ENCODE measurements at regions not wholly inside any gene's neighbourhood (a gene's known extent, or its start where the extent isn't known, plus 50 kb on each side); places are given as distances from the start of the nearest gene placed in this dataset.

GRCh38 chr1:110768605-110769004 is 93.9 kb upstream of the KCNA3 start:
- Histone ChIP-seq H3K9me2 (ENCODE audit: insufficient read depth, low read length) (no peaks in the 10 kb centered on the region), H3K4me3 (ENCODE audit: low read length) (no peak overlapping the region), H3K27me3 (ENCODE audit: insufficient read depth, low read depth, low read length) (peaks cover 12% of the 10 kb centered on the region), H4K20me1 (ENCODE audit: insufficient read depth) (no peaks in the 10 kb centered on the region), H2AFZ (ENCODE audit: low read depth, low read length) (no peak overlapping the region), H3K4me2 (ENCODE audit: low read length) (no peak overlapping the region), H3K36me3 (ENCODE audit: insufficient read depth, low read length) (no peaks in the 10 kb centered on the region), H3K9ac (ENCODE audit: low read length) (no peak overlapping the region), H3K27ac (ENCODE audit: low read length) (no peak overlapping the region), H3K79me2 (replicated peaks; ENCODE audit: insufficient read depth, low read length) (no peaks in the 10 kb centered on the region), H3F3A (ENCODE audit: insufficient read depth, low read length, poor library complexity, severe bottlenecking) (no peaks in the 10 kb centered on the region), H3K9me3 (ENCODE audit: low read length) (no peaks in the 10 kb centered on the region)
- TF ChIP-seq TAF1 (IDR thresholded peaks at IDR 0.05; ENCODE audit: low read depth) (no peak), MXI1 (conservative IDR thresholded peaks at IDR 0.05; ENCODE audit: poor library complexity, severe bottlenecking) (no peak), EP300 (conservative IDR thresholded peaks at IDR 0.05; ENCODE audit: poor library complexity, severe bottlenecking) (no peak), POLR2AphosphoS5 (IDR thresholded peaks at IDR 0.05) (no peak), EZH2 (IDR thresholded peaks at IDR 0.05; ENCODE audit: borderline replicate concordance, insufficient read depth, low read length, poor library complexity, severe bottlenecking) (no peak), SMC3 (conservative IDR thresholded peaks at IDR 0.05; ENCODE audit: poor library complexity) (no peak), RAD21 (conservative IDR thresholded peaks at IDR 0.05) (no peak)
- TF ChIP-seq, protein P1, sequence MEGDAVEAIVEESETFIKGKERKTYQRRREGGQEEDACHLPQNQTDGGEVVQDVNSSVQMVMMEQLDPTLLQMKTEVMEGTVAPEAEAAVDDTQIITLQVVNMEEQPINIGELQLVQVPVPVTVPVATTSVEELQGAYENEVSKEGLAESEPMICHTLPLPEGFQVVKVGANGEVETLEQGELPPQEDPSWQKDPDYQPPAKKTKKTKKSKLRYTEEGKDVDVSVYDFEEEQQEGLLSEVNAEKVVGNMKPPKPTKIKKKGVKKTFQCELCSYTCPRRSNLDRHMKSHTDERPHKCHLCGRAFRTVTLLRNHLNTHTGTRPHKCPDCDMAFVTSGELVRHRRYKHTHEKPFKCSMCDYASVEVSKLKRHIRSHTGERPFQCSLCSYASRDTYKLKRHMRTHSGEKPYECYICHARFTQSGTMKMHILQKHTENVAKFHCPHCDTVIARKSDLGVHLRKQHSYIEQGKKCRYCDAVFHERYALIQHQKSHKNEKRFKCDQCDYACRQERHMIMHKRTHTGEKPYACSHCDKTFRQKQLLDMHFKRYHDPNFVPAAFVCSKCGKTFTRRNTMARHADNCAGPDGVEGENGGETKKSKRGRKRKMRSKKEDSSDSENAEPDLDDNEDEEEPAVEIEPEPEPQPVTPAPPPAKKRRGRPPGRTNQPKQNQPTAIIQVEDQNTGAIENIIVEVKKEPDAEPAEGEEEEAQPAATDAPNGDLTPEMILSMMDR (IDR thresholded peaks at IDR 0.05; ENCODE audit: poor library complexity, severe bottlenecking) = no peak
- TF ChIP-seq, protein P2, sequence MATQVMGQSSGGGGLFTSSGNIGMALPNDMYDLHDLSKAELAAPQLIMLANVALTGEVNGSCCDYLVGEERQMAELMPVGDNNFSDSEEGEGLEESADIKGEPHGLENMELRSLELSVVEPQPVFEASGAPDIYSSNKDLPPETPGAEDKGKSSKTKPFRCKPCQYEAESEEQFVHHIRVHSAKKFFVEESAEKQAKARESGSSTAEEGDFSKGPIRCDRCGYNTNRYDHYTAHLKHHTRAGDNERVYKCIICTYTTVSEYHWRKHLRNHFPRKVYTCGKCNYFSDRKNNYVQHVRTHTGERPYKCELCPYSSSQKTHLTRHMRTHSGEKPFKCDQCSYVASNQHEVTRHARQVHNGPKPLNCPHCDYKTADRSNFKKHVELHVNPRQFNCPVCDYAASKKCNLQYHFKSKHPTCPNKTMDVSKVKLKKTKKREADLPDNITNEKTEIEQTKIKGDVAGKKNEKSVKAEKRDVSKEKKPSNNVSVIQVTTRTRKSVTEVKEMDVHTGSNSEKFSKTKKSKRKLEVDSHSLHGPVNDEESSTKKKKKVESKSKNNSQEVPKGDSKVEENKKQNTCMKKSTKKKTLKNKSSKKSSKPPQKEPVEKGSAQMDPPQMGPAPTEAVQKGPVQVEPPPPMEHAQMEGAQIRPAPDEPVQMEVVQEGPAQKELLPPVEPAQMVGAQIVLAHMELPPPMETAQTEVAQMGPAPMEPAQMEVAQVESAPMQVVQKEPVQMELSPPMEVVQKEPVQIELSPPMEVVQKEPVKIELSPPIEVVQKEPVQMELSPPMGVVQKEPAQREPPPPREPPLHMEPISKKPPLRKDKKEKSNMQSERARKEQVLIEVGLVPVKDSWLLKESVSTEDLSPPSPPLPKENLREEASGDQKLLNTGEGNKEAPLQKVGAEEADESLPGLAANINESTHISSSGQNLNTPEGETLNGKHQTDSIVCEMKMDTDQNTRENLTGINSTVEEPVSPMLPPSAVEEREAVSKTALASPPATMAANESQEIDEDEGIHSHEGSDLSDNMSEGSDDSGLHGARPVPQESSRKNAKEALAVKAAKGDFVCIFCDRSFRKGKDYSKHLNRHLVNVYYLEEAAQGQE (IDR thresholded peaks at IDR 0.05; ENCODE audit: borderline replicate concordance) = no peak

DNA sequence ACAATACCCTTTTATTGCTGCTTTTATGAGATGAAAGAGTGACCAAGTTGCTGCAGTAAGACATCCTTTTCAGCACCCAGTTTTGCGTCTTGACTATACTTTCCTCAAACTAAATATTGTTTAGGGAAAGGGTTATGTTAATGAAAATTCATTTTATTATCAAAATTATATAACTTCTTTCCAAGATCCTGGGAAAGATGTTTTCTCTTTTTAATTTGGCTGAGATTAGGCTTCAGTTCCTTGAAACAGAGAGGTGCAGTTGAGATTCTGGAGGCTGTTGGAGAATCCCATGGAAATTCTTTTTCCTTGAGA is 91.6 kb upstream of the KCNA3 start:
- Histone ChIP-seq H3K4me2 (ENCODE audit: low read length) (no peak overlapping the region), H3K36me3 (ENCODE audit: insufficient read depth, low read length) (no peaks in the 10 kb centered on the region), H3K27me3 (ENCODE audit: insufficient read depth, low read depth, low read length) (peaks cover 12% of the 10 kb centered on the region), H3K4me3 (ENCODE audit: low read length) (no peak overlapping the region), H3K9ac (ENCODE audit: low read length) (no peak overlapping the region), H3K9me3 (ENCODE audit: low read length) (no peaks in the 10 kb centered on the region), H3K27ac (ENCODE audit: low read length) (no peak overlapping the region), H3K79me2 (replicated peaks; ENCODE audit: insufficient read depth, low read length) (no peaks in the 10 kb centered on the region), H3K9me2 (ENCODE audit: insufficient read depth, low read length) (no peaks in the 10 kb centered on the region), H3F3A (ENCODE audit: insufficient read depth, low read length, poor library complexity, severe bottlenecking) (no peaks in the 10 kb centered on the region), H2AFZ (ENCODE audit: low read depth, low read length) (no peak overlapping the region), H4K20me1 (ENCODE audit: insufficient read depth) (no peaks in the 10 kb centered on the region)
- TF ChIP-seq, protein P1 (IDR thresholded peaks at IDR 0.05; ENCODE audit: poor library complexity, severe bottlenecking) = no peak
- TF ChIP-seq, protein P2 (IDR thresholded peaks at IDR 0.05; ENCODE audit: borderline replicate concordance) = no peak
- peak; percentile 3 for TF ChIP-seq SMC3 (conservative IDR thresholded peaks at IDR 0.05; ENCODE audit: poor library complexity)
- no peak for TF ChIP-seq EZH2 (IDR thresholded peaks at IDR 0.05; ENCODE audit: borderline replicate concordance, insufficient read depth, low read length, poor library complexity, severe bottlenecking)
- TF ChIP-seq POLR2AphosphoS5 (IDR thresholded peaks at IDR 0.05) = no peak
- no peak for TF ChIP-seq RAD21 (conservative IDR thresholded peaks at IDR 0.05)
- no peak for TF ChIP-seq MXI1 (conservative IDR thresholded peaks at IDR 0.05; ENCODE audit: poor library complexity, severe bottlenecking)
